CD8-positive, alpha-beta memory T cell (primary cell): ENCODE measurements at regions not wholly inside any gene's neighbourhood (a gene's known extent, or its start where the extent isn't known, plus 50 kb on each side); places are given as distances from the start of the nearest gene placed in this dataset.

Experiments used
- CTCF ChIA-PET: fragments of 350-600 bp; sonication (Branson Sonifier 250); formaldehyde crosslinking; loops from one replicate; lab custom pipeline; 2021; ENCODE audit warnings: antibody characterized with exemption; lab: Charles Lee
- POLR2A ChIA-PET: fragments of 350-600 bp; sonication (Branson Sonifier 250); formaldehyde crosslinking; loops from one replicate; lab custom pipeline; 2021; ENCODE audit warnings: antibody characterized with exemption; lab: Charles Lee
- DNase-seq, 5 donors: peaks; one replicate each; pipeline versions ENCODE4 v3.0.0 to v3.0.0-alpha.2; 2020 to 2022; ENCODE audit warnings: mixed read lengths in 1 of 5
- H3K27ac ChIP-seq: one replicate; pipeline ENCODE4 v1.7.0; 2013; ENCODE audit warnings: low read depth, mild to moderate bottlenecking, low read length, moderate library complexity
- H3K27me3 ChIP-seq: 2 replicates; pipeline ENCODE4 v1.7.0; 2013; ENCODE audit warnings: low read length, mild to moderate bottlenecking; ENCODE audit not compliant: insufficient read depth, poor library complexity, severe bottlenecking
- H3K36me3 ChIP-seq: 2 replicates; pipeline ENCODE4 v1.7.0; 2013; ENCODE audit warnings: mild to moderate bottlenecking, low read length, moderate library complexity; ENCODE audit not compliant: insufficient read depth
- H3K4me1 ChIP-seq: 2 replicates; pipeline ENCODE4 v1.7.0; 2013; ENCODE audit warnings: mild to moderate bottlenecking, low read length, moderate library complexity; ENCODE audit not compliant: insufficient read depth
- H3K4me3 ChIP-seq: 2 replicates; pipeline ENCODE4 v1.7.0; 2013; ENCODE audit warnings: mild to moderate bottlenecking, low read length
- H3K9me3 ChIP-seq: 2 replicates; pipeline ENCODE4 v1.7.0; 2013; ENCODE audit warnings: mild to moderate bottlenecking, low read length
- H3K27ac Mint-ChIP-seq, 8 donors: one replicate each; pipeline ENCODE4 v1.8.0; 2020 to 2021; ENCODE audit warnings: mixed read lengths in 8 of 8, mild to moderate bottlenecking in 6 of 8, inconsistent platforms in 3 of 8, moderate library complexity in 3 of 8
- H3K27me3 Mint-ChIP-seq, 2 donors: one replicate each; pipeline ENCODE4 v1.8.0; 2020 to 2021; ENCODE audit warnings: mixed read lengths in 2 of 2, mild to moderate bottlenecking in 1 of 2, moderate library complexity in 1 of 2
- H3K36me3 Mint-ChIP-seq, 3 donors: one replicate each; pipeline ENCODE4 v1.8.0; 2020 to 2021; ENCODE audit warnings: mixed read lengths in 3 of 3, inconsistent platforms in 1 of 3, mild to moderate bottlenecking in 1 of 3
- H3K4me1 Mint-ChIP-seq, 3 donors: one replicate each; pipeline ENCODE4 v1.8.0; 2020 to 2021; ENCODE audit warnings: mixed read lengths in 3 of 3, inconsistent platforms in 1 of 3, mild to moderate bottlenecking in 1 of 3
- H3K4me3 Mint-ChIP-seq, 7 donors: one replicate each; pipeline ENCODE4 v1.8.0; 2020 to 2021; ENCODE audit warnings: mixed read lengths in 7 of 7, mild to moderate bottlenecking in 6 of 7, moderate library complexity in 4 of 7, inconsistent platforms in 2 of 7
- H3K9me3 Mint-ChIP-seq, 5 donors: one replicate each; pipeline ENCODE4 v1.8.0; 2020 to 2022; ENCODE audit warnings: mixed read lengths in 5 of 5, mild to moderate bottlenecking in 3 of 5, moderate library complexity in 2 of 5, inconsistent platforms in 1 of 5

DNA sequence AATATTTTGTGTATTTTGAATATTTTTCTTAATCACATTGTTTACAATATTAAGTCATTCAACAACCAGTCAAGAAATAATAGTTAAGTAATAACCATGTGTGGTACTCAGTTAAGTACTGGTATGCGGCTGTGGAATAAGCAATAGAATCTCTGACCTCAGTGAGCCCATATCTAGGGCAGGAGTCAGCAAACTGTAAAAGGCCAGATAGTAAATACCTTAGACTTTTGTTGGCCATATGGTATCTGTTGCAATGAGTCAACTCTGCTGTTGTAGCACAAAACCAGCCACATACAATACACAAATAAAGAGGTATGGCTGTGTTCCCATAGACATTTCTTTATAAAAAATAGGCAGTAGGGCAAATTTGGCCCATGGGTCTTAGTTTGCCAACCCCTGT is 311.6 kb upstream of the SEMA3A start:
- no peaks in the 10 kb centered on the region for H3K27me3 Mint-ChIP-seq
- H3K27ac Mint-ChIP-seq: no peak overlapping the region
- no peaks in the 10 kb centered on the region for H3K4me1 Mint-ChIP-seq
- H3K4me1 ChIP-seq: no peaks in the 10 kb centered on the region
- POLR2A ChIA-PET: no interaction called here
- CTCF ChIA-PET: no interaction called here
- no peaks in the 10 kb centered on the region for H3K9me3 ChIP-seq
- no peaks in the 10 kb centered on the region for H3K36me3 Mint-ChIP-seq
- H3K9me3 Mint-ChIP-seq: peaks cover 8 to 27% (median 12%) of the 10 kb centered on the region in 5 donors
- H3K4me3 ChIP-seq: no peak overlapping the region
- H3K4me3 Mint-ChIP-seq: no peak overlapping the region
- H3K27me3 ChIP-seq: no peaks in the 10 kb centered on the region
- no peak for DNase-seq
- H3K36me3 ChIP-seq: no peaks in the 10 kb centered on the region
- H3K27ac ChIP-seq: no peak overlapping the region

DNA sequence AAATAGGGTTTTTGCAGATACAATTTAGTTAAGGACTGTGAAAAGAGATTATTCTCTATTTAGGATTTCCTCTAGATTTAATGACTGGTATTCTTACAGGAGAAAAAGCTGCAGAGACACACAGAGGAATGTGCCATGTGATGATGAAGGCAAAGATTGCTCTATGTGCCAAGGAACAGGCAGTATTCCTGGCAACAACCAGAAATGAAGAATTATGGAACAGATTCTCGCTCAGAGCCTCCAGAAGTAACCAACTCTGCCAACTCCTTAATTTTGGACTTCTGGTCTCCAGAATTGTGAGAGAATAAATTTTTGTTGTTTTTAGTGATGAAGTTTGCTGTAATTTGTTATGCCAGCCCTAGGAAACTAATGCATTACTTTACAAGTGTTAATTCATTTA is 307.6 kb upstream of the SEMA3A start:
- CTCF ChIA-PET: no interaction called here

DNA sequence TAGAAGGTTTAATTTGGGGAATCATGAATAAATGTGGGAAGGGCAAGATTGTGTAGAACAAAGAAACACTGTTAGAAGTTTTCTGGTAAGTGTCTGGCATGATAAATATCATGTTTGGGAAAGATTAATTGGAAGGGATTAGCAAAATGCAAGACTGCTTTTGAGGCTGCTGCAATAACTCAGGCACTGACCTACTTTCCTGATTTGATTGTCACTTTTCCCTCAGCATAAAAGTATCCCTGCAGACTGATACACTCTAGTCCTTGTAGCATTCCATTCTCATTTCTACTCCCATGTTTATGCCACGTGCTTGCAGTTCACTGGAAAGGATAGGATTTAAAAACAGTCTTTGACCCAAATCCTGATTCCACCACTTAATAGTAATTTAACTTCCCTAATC is 303.3 kb upstream of the SEMA3A start:
- no peak overlapping the region for H3K27ac ChIP-seq
- no peaks in the 10 kb centered on the region for H3K36me3 ChIP-seq
- Mint-ChIP-seq H3K4me3 (no peak overlapping the region), H3K9me3 (peaks cover 0 to 16% (median 5%) of the 10 kb centered on the region in 5 donors), H3K27ac (no peak overlapping the region), H3K27me3 (no peaks in the 10 kb centered on the region), H3K36me3 (no peaks in the 10 kb centered on the region), H3K4me1 (no peaks in the 10 kb centered on the region)
- H3K4me3 ChIP-seq: no peak overlapping the region
- ChIA-PET CTCF (no interaction called here), POLR2A (no interaction called here)
- DNase-seq: no peak
- no peaks in the 10 kb centered on the region for H3K4me1 ChIP-seq
- H3K27me3 ChIP-seq: no peaks in the 10 kb centered on the region
- no peaks in the 10 kb centered on the region for H3K9me3 ChIP-seq

More for the DNA sequence above, 307.6 kb upstream of the SEMA3A start:
- Mint-ChIP-seq H3K36me3 (no peaks in the 10 kb centered on the region), H3K4me3 (no peak overlapping the region), H3K27me3 (no peaks in the 10 kb centered on the region), H3K9me3 (peaks cover 0 to 24% (median 14%) of the 10 kb centered on the region in 5 donors), H3K4me1 (no peaks in the 10 kb centered on the region), H3K27ac (no peak overlapping the region)
- no peak for DNase-seq
- no peaks in the 10 kb centered on the region for H3K4me1 ChIP-seq
- no peaks in the 10 kb centered on the region for H3K27me3 ChIP-seq
- no peak overlapping the region for H3K27ac ChIP-seq
- H3K36me3 ChIP-seq: no peaks in the 10 kb centered on the region
- no peak overlapping the region for H3K4me3 ChIP-seq
- POLR2A ChIA-PET: no interaction called here
- H3K9me3 ChIP-seq: no peaks in the 10 kb centered on the region

DNA sequence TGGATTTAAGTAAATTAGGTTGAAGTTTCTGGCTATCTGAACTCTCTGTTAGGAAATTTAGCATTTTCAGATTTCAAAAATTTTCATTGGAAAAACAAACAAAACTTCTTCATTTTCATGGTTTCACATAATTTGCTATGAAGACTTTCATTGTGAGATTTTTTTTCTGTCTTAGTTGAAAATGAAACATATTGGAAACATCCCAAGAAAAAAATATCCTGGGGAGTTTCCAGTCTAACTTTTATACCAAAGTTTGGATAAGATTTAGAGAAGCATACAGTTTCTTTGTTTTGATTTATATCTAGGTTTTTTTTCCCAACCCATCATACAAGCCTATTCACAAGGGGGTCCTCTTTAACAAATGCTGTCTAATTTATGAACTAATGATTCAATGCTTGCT is 300.5 kb upstream of the SEMA3A start:
- Mint-ChIP-seq H3K27ac (no peak overlapping the region), H3K4me3 (no peak overlapping the region), H3K9me3 (peaks cover 0 to 21% (median 3%) of the 10 kb centered on the region in 5 donors), H3K4me1 (no peaks in the 10 kb centered on the region), H3K36me3 (no peaks in the 10 kb centered on the region), H3K27me3 (peaks cover 0 to 2% of the 10 kb centered on the region in 2 donors)
- no peak overlapping the region for H3K27ac ChIP-seq
- H3K4me1 ChIP-seq: no peaks in the 10 kb centered on the region
- no peaks in the 10 kb centered on the region for H3K27me3 ChIP-seq
- CTCF ChIA-PET: no interaction called here
- no peak overlapping the region for H3K4me3 ChIP-seq
- H3K36me3 ChIP-seq: no peaks in the 10 kb centered on the region
- no peaks in the 10 kb centered on the region for H3K9me3 ChIP-seq
- no peak for DNase-seq
- POLR2A ChIA-PET: no interaction called here

DNA sequence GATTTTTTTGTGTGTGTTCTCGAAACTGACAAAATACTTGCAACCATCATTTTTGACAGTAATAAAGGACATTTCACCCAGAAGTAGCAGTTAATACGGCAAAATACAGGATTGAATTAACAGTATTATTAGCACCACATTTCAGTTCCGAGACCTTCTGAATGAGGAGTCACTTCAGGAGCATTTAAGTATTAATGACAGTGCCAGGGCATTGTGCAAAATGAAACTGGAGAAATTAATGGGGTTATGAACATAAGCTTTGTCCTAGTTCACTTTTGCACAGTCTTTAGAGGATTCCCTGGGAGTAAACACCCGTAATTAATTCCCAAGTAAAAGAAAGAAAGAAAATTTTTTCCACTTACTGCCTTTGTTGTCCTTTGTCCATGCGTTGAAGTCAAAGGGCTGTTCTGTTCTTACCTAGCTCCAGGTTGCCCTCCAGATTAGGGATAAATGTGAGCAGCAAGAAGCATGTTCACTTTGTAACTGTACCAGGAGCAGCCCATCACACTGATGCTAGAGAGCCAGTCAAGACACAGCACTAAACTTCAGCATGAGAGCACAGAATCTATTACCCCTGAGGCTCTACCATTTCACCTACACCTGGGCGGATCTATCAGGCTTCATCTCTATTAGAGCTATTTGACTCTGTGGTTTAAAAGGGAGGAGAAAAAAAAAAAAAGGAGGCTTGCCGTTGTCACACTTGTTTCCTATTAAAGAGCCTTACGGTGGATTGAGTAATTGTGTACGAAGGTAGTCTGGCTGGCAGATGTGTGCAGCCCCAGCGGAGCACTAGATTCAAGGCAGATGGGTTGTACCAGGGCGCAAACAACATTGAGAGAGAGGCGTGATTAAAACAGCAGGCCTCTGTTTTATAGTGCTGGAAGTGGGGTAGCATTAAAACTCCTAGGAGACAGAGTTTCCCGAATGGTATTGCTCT is 297.8 kb upstream of the SEMA3A start:
- peaks cover 0 to 2% of the 10 kb centered on the region in 2 donors for H3K27me3 Mint-ChIP-seq
- H3K27ac Mint-ChIP-seq: no peak overlapping the region
- H3K4me1 Mint-ChIP-seq: no peaks in the 10 kb centered on the region
- no peak overlapping the region for H3K4me3 Mint-ChIP-seq
- Histone ChIP-seq H3K4me3 (no peak overlapping the region), H3K9me3 (no peaks in the 10 kb centered on the region), H3K36me3 (no peaks in the 10 kb centered on the region), H3K27me3 (no peaks in the 10 kb centered on the region), H3K27ac (no peak overlapping the region), H3K4me1 (no peaks in the 10 kb centered on the region)
- DNase-seq: no peak
- ChIA-PET CTCF (no interaction called here), POLR2A (no interaction called here)
- H3K9me3 Mint-ChIP-seq: peaks cover 0 to 16% (median 3%) of the 10 kb centered on the region in 5 donors
- H3K36me3 Mint-ChIP-seq: no peaks in the 10 kb centered on the region

DNA sequence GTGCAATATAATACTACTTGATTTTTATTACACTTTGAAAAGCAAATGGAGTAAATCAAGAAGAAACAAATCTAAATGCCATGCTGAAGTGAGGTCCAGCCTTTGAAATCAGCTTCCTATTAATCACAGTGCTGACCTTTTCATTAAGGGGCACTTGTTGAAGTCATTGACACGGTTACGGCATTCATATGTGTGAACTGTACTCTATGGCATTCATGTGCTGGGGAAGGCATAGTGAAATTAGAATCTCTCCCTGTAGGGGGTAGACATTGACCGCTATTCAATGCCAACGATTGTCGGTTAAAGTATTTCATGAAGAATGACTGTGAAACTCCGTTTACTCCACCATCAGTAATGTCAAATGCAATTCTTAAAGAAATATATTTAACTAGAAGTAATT is 296.1 kb upstream of the SEMA3A start:
- Mint-ChIP-seq H3K4me3 (no peak overlapping the region), H3K36me3 (no peaks in the 10 kb centered on the region), H3K4me1 (no peaks in the 10 kb centered on the region), H3K27ac (no peak overlapping the region), H3K27me3 (peaks cover 0 to 2% of the 10 kb centered on the region in 2 donors), H3K9me3 (peaks cover 0 to 11% (median 3%) of the 10 kb centered on the region in 5 donors)
- H3K9me3 ChIP-seq: no peaks in the 10 kb centered on the region
- ChIA-PET POLR2A (no interaction called here), CTCF (no interaction called here)
- H3K27me3 ChIP-seq: no peaks in the 10 kb centered on the region
- H3K27ac ChIP-seq: no peak overlapping the region
- no peak overlapping the region for H3K4me3 ChIP-seq
- H3K36me3 ChIP-seq: no peaks in the 10 kb centered on the region
- no peaks in the 10 kb centered on the region for H3K4me1 ChIP-seq
- DNase-seq: no peak

DNA sequence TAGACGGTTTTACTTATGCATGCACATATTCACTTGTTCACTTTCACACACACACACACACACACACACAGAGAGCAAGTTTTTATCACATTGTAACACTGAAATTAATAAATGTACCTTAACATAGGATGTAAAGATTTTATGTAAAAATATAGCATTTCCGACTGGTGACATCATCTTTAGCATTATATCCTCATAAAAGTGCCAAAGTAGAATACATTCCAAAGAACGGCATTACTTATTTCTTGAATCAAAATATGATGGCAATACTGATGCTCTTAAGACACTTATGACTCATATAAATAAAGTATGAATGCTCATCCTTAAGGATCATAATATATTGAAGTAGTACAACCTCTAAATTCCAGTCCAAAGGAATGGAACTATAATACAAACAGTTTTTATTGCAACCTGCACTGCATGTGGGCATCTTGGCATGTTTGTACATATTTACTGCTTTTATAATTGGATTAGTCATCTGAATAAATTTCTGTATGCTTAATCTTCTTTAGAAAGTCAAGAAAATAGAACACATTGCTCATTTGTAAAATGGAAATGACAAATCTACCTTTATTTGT is 290.0 kb upstream of the SEMA3A start:
- Mint-ChIP-seq H3K4me3 (no peak overlapping the region), H3K4me1 (no peaks in the 10 kb centered on the region), H3K27me3 (no peaks in the 10 kb centered on the region), H3K36me3 (no peaks in the 10 kb centered on the region), H3K9me3 (peaks cover 4 to 12% (median 11%) of the 10 kb centered on the region in 5 donors), H3K27ac (no peak overlapping the region)
- Histone ChIP-seq H3K4me1 (no peaks in the 10 kb centered on the region), H3K4me3 (no peak overlapping the region), H3K9me3 (no peaks in the 10 kb centered on the region), H3K27me3 (no peaks in the 10 kb centered on the region), H3K27ac (no peak overlapping the region), H3K36me3 (no peaks in the 10 kb centered on the region)
- no peak for DNase-seq
- ChIA-PET CTCF (no interaction called here), POLR2A (no interaction called here)

DNA sequence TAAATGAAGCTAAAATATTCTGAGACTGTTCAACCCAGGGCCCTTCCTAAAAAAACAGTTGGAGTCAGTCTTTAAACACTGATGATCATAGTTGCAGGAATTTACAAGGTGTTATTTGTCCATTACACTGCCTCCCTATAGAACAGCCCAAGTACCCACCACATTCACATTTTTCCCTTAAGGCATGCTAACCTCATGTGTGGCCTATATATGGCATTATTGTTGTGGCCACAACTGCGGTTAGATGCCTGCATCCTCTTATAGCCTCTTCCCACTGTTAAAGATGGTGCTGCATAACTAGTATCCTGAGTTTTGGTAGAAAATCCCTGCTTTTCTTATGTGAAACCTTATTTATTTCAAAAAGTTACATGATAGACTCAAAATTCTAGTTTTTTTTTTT is 287.9 kb upstream of the SEMA3A start:
- ChIA-PET CTCF (no interaction called here), POLR2A (no interaction called here)
- no peak overlapping the region for H3K27ac ChIP-seq
- peaks cover 0 to 1% of the 10 kb centered on the region in 2 donors for H3K27me3 Mint-ChIP-seq
- no peaks in the 10 kb centered on the region for H3K36me3 ChIP-seq
- H3K9me3 Mint-ChIP-seq: peaks cover 4 to 15% (median 13%) of the 10 kb centered on the region in 5 donors
- no peak for DNase-seq
- no peak overlapping the region for H3K4me3 ChIP-seq
- no peak overlapping the region for H3K27ac Mint-ChIP-seq
- no peaks in the 10 kb centered on the region for H3K36me3 Mint-ChIP-seq
- no peaks in the 10 kb centered on the region for H3K27me3 ChIP-seq
- H3K4me1 Mint-ChIP-seq: no peaks in the 10 kb centered on the region
- H3K9me3 ChIP-seq: no peaks in the 10 kb centered on the region
- no peak overlapping the region for H3K4me3 Mint-ChIP-seq
- H3K4me1 ChIP-seq: no peaks in the 10 kb centered on the region
